ENCODE measurements at regions not wholly inside any gene's neighbourhood (a gene's known extent, or its start where the extent isn't known, plus 50 kb on each side); places are given as distances from the start of the nearest gene placed in this dataset.

DNA sequence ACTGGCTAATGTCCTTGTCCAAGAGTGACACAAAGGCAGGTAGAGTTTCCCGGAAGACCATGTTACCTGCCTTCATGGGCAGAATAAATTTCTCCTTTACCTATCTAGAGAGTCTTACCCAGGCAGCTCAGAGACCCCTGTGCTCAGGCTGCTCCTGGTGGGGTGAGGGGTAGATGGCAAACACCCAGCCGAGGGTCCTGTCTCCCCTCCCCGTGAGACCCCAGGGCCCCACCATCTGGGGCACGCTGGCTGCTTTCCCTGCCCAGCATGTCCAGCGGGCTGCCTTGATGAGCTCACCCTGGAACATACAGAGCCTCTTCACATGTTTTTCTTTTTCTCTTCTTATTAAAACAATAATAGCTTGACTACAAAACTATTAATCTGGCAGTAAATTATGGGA lies 116.5 kb downstream of the EDN3 start:
- no peak overlapping the region for H3K4me3 ChIP-seq (ENCODE audit: extremely low read depth in 1 of 4, insufficient read depth in 2 of 4, low read depth in 3 of 4, low read length in 4 of 4)
- 0 out of 7 replicates have a peak, but pooled peaks cover 0 to 2% (median 0%) of the 10 kb centered on the region in 4 experiments for H3K27me3 ChIP-seq (replicated peaks in 1 of 4; ENCODE audit: control insufficient read depth in 3 of 4, extremely low read depth in 1 of 4, insufficient read depth in 3 of 4, low read length in 3 of 4)
- H3K4me1 ChIP-seq (replicated peaks in 1 of 4; ENCODE audit: control insufficient read depth in 3 of 4, insufficient read depth in 4 of 4, low read length in 3 of 4) = 0 out of 7 replicates have a peak, but pooled peaks cover 0 to 3% (median 0%) of the 10 kb centered on the region in 4 experiments
- no peak overlapping the region for H4K91ac ChIP-seq (replicated peaks; ENCODE audit: insufficient read length, low read length)
- no peak overlapping the region for H3K27ac ChIP-seq (ENCODE audit: low read depth, low read length)
- DNase-seq (ENCODE audit: low read depth in 1 of 2, low spot score in 2 of 2) (no peak), FAIRE-seq (no peak)
- H3K9me3 ChIP-seq (ENCODE audit: insufficient read depth in 2 of 2, low read depth in 1 of 2, low read length in 1 of 2) = no peaks in the 10 kb centered on the region
- H3K23me2 ChIP-seq (ENCODE audit: low read depth, low read length) = no peaks in the 10 kb centered on the region
- no peaks in the 10 kb centered on the region for H3K79me2 ChIP-seq (ENCODE audit: control insufficient read depth in 1 of 2, insufficient read depth in 2 of 2, low read length in 2 of 2)
- POLR2A ChIA-PET (ENCODE audit: partially characterized antibody) = no interaction called here
- no peak overlapping the region for H3K18ac ChIP-seq (ENCODE audit: extremely low read depth, low read length)
- no peak overlapping the region for H2BK20ac ChIP-seq (ENCODE audit: low read length)
- H3K4me2 ChIP-seq (ENCODE audit: insufficient read depth in 1 of 2, low read depth in 2 of 2, low read length in 2 of 2) = no peak overlapping the region
- H3K4ac ChIP-seq (replicated peaks; ENCODE audit: insufficient read length, low read depth, low read length) = no peak overlapping the region
- H4K5ac ChIP-seq (ENCODE audit: insufficient read length, low read depth, low read length) = no peak overlapping the region
- no peak overlapping the region for H3K14ac ChIP-seq (ENCODE audit: insufficient read length)
- CTCF ChIA-PET (ENCODE audit: partially characterized antibody) = interaction anchor here (1.9 kb wide), 1 partner anchor 39 kb away, joined by 6 read pairs; no protein-coding TSS in a partner anchor
- no peak overlapping the region for H2BK120ac ChIP-seq (replicated peaks; ENCODE audit: low read depth, low read length)
- WGBS, 2 experiments (ENCODE audit: extremely low coverage in 1 of 2, insufficient coverage in 1 of 2, insufficient read length in 1 of 2, insufficient replicate concordance in 2 of 2, low coverage in 1 of 2, low lambda C conversion rate in 2 of 2, missing lambda C conversion rate in 1 of 2) = 90% methylated on average over 4 of the region's 5 CpGs; no CpG with 5 or more reads in 1 of the 2 experiments
- H3K9ac ChIP-seq (replicated peaks in 1 of 4; ENCODE audit: extremely low read depth in 1 of 4, low read depth in 3 of 4, low read length in 3 of 4) = no peak overlapping the region
- H4K8ac ChIP-seq (ENCODE audit: extremely low read depth, insufficient read depth, low read length) = no peak overlapping the region
- H2BK12ac ChIP-seq (ENCODE audit: low read depth, low read length) = no peak overlapping the region
- no peaks in the 10 kb centered on the region for H4K20me1 ChIP-seq (replicated peaks in 1 of 2; ENCODE audit: control insufficient read depth in 1 of 2, insufficient read depth in 2 of 2, low read length in 2 of 2)
- no peak for TF ChIP-seq HDAC2 (IDR thresholded peaks at IDR 0.05; ENCODE audit: borderline replicate concordance in 1 of 2, low read depth in 2 of 2, low read length in 2 of 2)
- no peak for TF ChIP-seq SAP30 (IDR thresholded peaks at IDR 0.05; ENCODE audit: insufficient read depth, insufficient replicate concordance, low read length)
- no peak for TF ChIP-seq RNF2 (IDR thresholded peaks at IDR 0.05; ENCODE audit: borderline replicate concordance, low read depth, low read length, missing control alignments, poor library complexity, severe bottlenecking)
- TF ChIP-seq TEAD4 (IDR thresholded peaks at IDR 0.05; ENCODE audit: low read depth, low read length) = no peak
- TF ChIP-seq TBP (IDR thresholded peaks at IDR 0.05; ENCODE audit: low read depth, low read length) = no peak
- TF ChIP-seq, protein P1, sequence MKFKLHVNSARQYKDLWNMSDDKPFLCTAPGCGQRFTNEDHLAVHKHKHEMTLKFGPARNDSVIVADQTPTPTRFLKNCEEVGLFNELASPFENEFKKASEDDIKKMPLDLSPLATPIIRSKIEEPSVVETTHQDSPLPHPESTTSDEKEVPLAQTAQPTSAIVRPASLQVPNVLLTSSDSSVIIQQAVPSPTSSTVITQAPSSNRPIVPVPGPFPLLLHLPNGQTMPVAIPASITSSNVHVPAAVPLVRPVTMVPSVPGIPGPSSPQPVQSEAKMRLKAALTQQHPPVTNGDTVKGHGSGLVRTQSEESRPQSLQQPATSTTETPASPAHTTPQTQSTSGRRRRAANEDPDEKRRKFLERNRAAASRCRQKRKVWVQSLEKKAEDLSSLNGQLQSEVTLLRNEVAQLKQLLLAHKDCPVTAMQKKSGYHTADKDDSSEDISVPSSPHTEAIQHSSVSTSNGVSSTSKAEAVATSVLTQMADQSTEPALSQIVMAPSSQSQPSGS (IDR thresholded peaks at IDR 0.05; ENCODE audit: low read length) = no peak
- no peak for TF ChIP-seq ASH2L (IDR thresholded peaks at IDR 0.05; ENCODE audit: low read length)
- TF ChIP-seq, protein P2, sequence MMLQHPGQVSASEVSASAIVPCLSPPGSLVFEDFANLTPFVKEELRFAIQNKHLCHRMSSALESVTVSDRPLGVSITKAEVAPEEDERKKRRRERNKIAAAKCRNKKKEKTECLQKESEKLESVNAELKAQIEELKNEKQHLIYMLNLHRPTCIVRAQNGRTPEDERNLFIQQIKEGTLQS (IDR thresholded peaks at IDR 0.05; ENCODE audit: insufficient read depth, low read depth, low read length) = no peak
- no peak for TF ChIP-seq NRF1 (IDR thresholded peaks at IDR 0.05; ENCODE audit: low read depth, low read length)
- no peak for TF ChIP-seq SP4 (IDR thresholded peaks at IDR 0.05; ENCODE audit: low read length)
- H3K79me1 ChIP-seq (ENCODE audit: low read depth, low read length) = no peaks in the 10 kb centered on the region
- no peak overlapping the region for H2AFZ ChIP-seq (ENCODE audit: low read length)
- H3K36me3 ChIP-seq (ENCODE audit: control insufficient read depth in 2 of 4, insufficient read depth in 4 of 4, low read length in 3 of 4) = no peaks in the 10 kb centered on the region
- H3K56ac ChIP-seq (replicated peaks; ENCODE audit: insufficient read length, low read depth, low read length) = no peak overlapping the region
- H2BK5ac ChIP-seq (ENCODE audit: low read depth, low read length) = no peak overlapping the region
- no peak overlapping the region for H2AK5ac ChIP-seq (ENCODE audit: low read depth, low read length)
- H3K23ac ChIP-seq (ENCODE audit: insufficient read length) = no peak overlapping the region
- no peak overlapping the region for H2BK15ac ChIP-seq (ENCODE audit: low read length)
